ENCODE measurements at regions not wholly inside any gene's neighbourhood (a gene's known extent, or its start where the extent isn't known, plus 50 kb on each side); places are given as distances from the start of the nearest gene placed in this dataset.

- 67 to 80% (median 74%) methylated on average over 1 of the region's 1 CpG for WGBS, 3 donors
These were observed 622.8 kb upstream of the NRSN1 start for GRCh38 chr6:23503173-23503572.

GRCh38 chr6:23505026-23505425, 621.0 kb upstream of the NRSN1 start:
- WGBS, 3 donors = 93 to 95% (median 94%) methylated on average over 3 of the region's 3 CpGs
- DNase-seq (no peak), ATAC-seq (no peak)
- no peaks in the 10 kb centered on the region for H3K36me3 ChIP-seq (ENCODE audit: insufficient read depth in 1 of 2, low read depth in 1 of 2)
- no peak overlapping the region for H3K4me3 ChIP-seq
- H3K4me1 ChIP-seq = no peaks in the 10 kb centered on the region
- intact Hi-C loops (cut with DNase I) = no loop called here
- no peak overlapping the region for H3K27ac ChIP-seq
- TF ChIP-seq CTCF (IDR thresholded peaks at IDR 0.05) = no peak
- H3K9me3 ChIP-seq = no peaks in the 10 kb centered on the region
- no peaks in the 10 kb centered on the region for H3K27me3 ChIP-seq (ENCODE audit: insufficient read depth in 3 of 3, low read length in 2 of 3)

More at GRCh38 chr6:23503173-23503572, 622.8 kb upstream of the NRSN1 start:
- Histone ChIP-seq H3K27me3 (ENCODE audit: insufficient read depth in 3 of 3, low read length in 2 of 3) (no peaks in the 10 kb centered on the region), H3K27ac (no peak overlapping the region), H3K9me3 (no peaks in the 10 kb centered on the region), H3K4me1 (no peaks in the 10 kb centered on the region), H3K4me3 (no peak overlapping the region), H3K36me3 (ENCODE audit: insufficient read depth in 1 of 2, low read depth in 1 of 2) (no peaks in the 10 kb centered on the region)
- DNase-seq (no peak), ATAC-seq (no peak)
- intact Hi-C loops (cut with DNase I) = no loop called here
- no peak for TF ChIP-seq CTCF (IDR thresholded peaks at IDR 0.05)

- Histone ChIP-seq H3K9me3 (no peaks in the 10 kb centered on the region), H3K36me3 (ENCODE audit: insufficient read depth in 1 of 2, low read depth in 1 of 2) (no peaks in the 10 kb centered on the region), H3K4me1 (no peaks in the 10 kb centered on the region), H3K4me3 (no peak overlapping the region), H3K27me3 (ENCODE audit: insufficient read depth in 3 of 3, low read length in 2 of 3) (no peaks in the 10 kb centered on the region), H3K27ac (no peak overlapping the region)
- intact Hi-C loops (cut with DNase I) = no loop called here
- WGBS, 3 donors = 36 to 87% (median 76%) methylated on average over 2 of the region's 2 CpGs
- no peak for DNase-seq
- ATAC-seq = no peak
- TF ChIP-seq CTCF (IDR thresholded peaks at IDR 0.05) = no peak
These were observed 615.1 kb upstream of the NRSN1 start for GRCh38 chr6:23510778-23511510.

- WGBS, 3 donors = 90 to 97% (median 96%) methylated on average over 1 of the region's 1 CpG
- Histone ChIP-seq H3K9me3 (no peaks in the 10 kb centered on the region), H3K4me1 (no peaks in the 10 kb centered on the region), H3K4me3 (no peak overlapping the region), H3K27me3 (ENCODE audit: insufficient read depth in 3 of 3, low read length in 2 of 3) (no peaks in the 10 kb centered on the region), H3K27ac (no peak overlapping the region), H3K36me3 (ENCODE audit: insufficient read depth in 1 of 2, low read depth in 1 of 2) (no peaks in the 10 kb centered on the region)
- intact Hi-C loops (cut with DNase I) = no loop called here
- ATAC-seq (no peak), DNase-seq (no peak)
- TF ChIP-seq CTCF (IDR thresholded peaks at IDR 0.05) = no peak
These were observed 614.2 kb upstream of the NRSN1 start for GRCh38 chr6:23511817-23512216.

GRCh38 chr6:23518294-23518693, 607.7 kb upstream of the NRSN1 start:
- intact Hi-C loops (cut with DNase I) = no loop called here
- WGBS, 3 donors = 84 to 87% (median 86%) methylated on average over 6 of the region's 6 CpGs
- H3K4me3 ChIP-seq = no peak overlapping the region
- DNase-seq (no peak), ATAC-seq (no peak)
- H3K36me3 ChIP-seq (ENCODE audit: insufficient read depth in 1 of 2, low read depth in 1 of 2) = no peaks in the 10 kb centered on the region
- no peak for TF ChIP-seq CTCF (IDR thresholded peaks at IDR 0.05)
- no peak overlapping the region for H3K27ac ChIP-seq
- no peaks in the 10 kb centered on the region for H3K4me1 ChIP-seq
- peaks cover 0 to 2% (median 0%) of the 10 kb centered on the region in 3 donors for H3K27me3 ChIP-seq (ENCODE audit: insufficient read depth in 3 of 3, low read length in 2 of 3)
- no peaks in the 10 kb centered on the region for H3K9me3 ChIP-seq
